Coronary artery (tissue), 2 donors: ENCODE measurements at regions not wholly inside any gene's neighbourhood (a gene's known extent, or its start where the extent isn't known, plus 50 kb on each side); places are given as distances from the start of the nearest gene placed in this dataset.

Experiments used
- DNase-seq: peaks from one replicate; pipeline ENCODE4 v3.0.0-alpha.2; 2017; ENCODE audit warnings: low spot score
- H3K27ac ChIP-seq, 2 donors: fragments of 200-600 bp; sonication (generic); one replicate each; pipeline ENCODE4 v1.5.1; 2016 to 2019
- H3K4me3 ChIP-seq: fragments of 200-600 bp; sonication (generic); 2 replicates; pipeline ENCODE4 v1.5.1; 2016; ENCODE audit warnings: mild to moderate bottlenecking, moderate library complexity
- TF ChIP-seq, protein P1 (sequence below): fragments of 200-600 bp; sonication (generic); IDR thresholded peaks from one replicate; pipeline ENCODE4 v1.5.1; 2019; ENCODE audit warnings: antibody characterized with exemption

DNA sequence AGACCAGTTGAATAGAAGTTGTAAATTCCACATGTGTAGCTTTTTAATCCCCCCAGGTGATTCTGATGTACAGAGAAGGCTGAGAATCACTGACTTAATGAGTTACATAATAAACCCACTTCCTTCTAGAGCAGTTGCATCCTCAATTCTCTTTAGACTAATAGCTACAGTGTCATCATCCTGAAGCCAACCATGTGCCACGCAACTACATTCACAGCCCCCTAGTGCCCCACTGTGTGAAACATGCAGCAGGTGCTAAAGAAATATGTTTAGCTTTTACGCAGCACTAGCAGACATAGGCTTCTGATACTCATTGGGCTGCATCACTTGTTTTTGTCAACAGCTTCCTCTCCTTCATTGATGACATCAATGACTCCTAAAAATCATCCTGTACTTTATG, 1168.3 kb downstream of the BCL11B start:
- no peak for DNase-seq
- TF ChIP-seq, protein P1, sequence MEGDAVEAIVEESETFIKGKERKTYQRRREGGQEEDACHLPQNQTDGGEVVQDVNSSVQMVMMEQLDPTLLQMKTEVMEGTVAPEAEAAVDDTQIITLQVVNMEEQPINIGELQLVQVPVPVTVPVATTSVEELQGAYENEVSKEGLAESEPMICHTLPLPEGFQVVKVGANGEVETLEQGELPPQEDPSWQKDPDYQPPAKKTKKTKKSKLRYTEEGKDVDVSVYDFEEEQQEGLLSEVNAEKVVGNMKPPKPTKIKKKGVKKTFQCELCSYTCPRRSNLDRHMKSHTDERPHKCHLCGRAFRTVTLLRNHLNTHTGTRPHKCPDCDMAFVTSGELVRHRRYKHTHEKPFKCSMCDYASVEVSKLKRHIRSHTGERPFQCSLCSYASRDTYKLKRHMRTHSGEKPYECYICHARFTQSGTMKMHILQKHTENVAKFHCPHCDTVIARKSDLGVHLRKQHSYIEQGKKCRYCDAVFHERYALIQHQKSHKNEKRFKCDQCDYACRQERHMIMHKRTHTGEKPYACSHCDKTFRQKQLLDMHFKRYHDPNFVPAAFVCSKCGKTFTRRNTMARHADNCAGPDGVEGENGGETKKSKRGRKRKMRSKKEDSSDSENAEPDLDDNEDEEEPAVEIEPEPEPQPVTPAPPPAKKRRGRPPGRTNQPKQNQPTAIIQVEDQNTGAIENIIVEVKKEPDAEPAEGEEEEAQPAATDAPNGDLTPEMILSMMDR, result no peak
- no peak overlapping the region for H3K4me3 ChIP-seq
- no peak overlapping the region for H3K27ac ChIP-seq

DNA sequence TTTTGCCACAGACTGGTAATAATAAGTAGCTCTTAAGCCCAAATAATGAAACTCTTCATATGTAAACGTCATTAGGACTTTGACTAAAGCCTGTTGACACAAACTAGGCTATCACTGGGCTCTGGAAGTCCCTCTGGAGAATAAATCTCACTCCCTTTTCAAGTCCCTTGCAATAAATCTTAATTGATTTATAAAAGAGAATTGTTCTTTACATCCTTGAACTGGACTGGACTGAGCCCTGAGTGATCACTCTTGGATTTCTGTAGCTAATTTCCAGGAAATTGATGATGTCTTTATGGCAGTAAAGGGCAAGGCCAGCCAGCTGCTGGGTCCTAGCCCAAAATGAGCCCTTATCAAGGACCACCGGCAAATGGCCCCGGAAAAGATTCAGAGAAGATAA, 1162.7 kb downstream of the BCL11B start:
- Histone ChIP-seq H3K4me3 (no peak overlapping the region), H3K27ac (no peak overlapping the region)
- DNase-seq, result no peak
- TF ChIP-seq, protein P1, result no peak

DNA sequence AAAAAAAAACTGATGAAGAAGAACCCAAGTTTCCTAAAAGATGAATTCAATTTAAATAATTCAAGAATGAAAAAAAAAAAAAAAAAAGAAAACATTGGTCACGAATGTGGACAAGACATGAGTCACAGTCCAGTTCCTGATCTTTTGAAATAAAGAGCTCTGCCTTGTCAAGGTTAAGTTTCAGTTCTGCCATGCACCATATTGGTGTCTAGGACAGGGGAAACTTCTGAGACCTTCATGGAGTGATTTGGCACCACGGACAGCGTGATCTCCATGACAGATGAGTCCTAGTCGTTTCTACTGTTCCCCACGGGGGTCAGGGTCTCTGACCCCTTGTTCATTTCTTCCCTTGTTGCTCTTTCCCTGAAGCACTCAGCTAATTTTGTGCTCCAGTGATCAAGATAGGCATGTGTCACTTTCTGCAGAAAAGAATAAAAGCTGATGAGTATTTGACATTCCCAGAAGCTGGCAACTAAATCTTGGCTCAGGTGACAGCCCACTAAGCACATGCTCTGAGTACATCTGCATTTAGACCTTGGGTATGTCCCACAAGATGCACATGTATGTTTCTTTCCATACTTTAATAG, 1159.7 kb downstream of the BCL11B start:
- no peak overlapping the region for H3K4me3 ChIP-seq
- no peak overlapping the region for H3K27ac ChIP-seq
- TF ChIP-seq, protein P1, result no peak
- no peak for DNase-seq

DNA sequence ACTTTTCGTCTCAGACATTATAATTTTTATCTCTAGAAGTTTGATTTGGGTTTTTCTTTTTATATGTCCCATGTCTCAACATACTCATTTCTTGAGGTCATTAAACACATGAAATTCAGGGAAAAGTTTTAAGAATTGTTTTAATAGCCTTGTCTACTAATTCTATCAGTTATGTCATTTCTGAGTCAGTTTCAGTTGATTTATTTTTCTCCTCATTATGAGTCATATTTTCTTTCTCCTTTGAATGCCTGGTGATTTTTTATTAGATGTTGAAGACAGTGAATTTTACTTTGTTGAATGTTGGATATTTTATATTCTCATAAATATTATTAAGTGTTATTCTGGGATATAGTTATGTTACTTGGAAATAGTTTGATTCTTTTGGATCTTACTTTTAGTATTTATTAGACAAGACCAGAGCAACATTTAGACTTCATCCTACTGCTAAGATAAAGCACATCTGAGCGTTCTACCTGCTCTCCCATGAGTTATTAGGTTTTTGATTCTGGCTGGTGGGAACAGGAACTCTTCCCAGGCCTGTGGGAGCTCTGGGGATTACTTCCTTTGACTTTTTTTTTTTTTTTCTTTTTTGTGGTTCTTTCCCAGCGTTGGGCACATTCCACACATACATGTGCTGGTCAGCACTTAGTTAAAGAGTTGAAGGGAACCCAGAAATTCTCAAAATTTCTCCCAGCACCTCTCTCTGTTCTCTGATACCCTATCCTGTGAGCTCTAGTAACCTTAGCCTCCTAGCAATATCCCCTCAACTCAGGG, 1157.7 kb downstream of the BCL11B start:
- DNase-seq, result no peak
- Histone ChIP-seq H3K27ac (no peak overlapping the region), H3K4me3 (no peak overlapping the region)
- TF ChIP-seq, protein P1, result no peak

DNA sequence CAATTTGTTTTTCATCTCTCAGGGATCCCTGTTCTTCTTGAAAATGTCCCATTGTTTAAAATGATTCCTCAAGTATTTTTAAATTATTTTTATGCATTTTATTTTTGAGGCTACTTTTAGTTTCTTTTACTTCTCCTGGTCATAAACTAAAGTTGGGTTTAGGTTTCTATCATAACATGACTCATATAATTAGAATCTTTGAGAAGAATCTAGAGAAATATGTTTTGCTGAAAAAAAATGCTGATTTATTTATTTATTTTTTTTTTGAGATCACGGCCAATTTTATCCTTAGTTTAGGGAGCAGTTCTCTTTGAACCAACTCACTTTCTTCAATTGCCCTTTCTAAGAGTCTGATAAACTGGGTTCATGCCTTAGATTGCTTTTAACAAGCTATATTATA, 1157.1 kb downstream of the BCL11B start:
- TF ChIP-seq, protein P1, result no peak
- DNase-seq, result no peak
- Histone ChIP-seq H3K27ac (no peak overlapping the region), H3K4me3 (no peak overlapping the region)

DNA sequence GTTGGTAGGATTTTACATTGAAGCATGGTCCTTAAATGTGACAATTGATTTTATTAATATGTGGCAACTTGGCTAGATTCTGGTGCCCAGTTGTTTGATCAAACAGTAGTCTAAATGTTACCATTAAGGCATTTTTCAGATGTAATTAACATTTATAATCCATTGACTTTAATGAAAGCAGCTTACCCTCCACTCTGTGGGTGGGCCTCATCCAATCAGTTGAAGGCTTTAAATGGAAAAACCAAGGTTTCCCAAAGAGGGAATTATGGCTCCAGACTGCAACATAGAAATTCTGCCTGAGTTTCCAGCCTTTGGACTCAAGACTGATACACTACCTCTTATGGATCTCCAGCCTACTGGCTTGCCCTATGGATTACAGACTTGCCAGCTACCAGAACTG, 1153.2 kb downstream of the BCL11B start:
- TF ChIP-seq, protein P1, result no peak
- no peak overlapping the region for H3K27ac ChIP-seq

DNA sequence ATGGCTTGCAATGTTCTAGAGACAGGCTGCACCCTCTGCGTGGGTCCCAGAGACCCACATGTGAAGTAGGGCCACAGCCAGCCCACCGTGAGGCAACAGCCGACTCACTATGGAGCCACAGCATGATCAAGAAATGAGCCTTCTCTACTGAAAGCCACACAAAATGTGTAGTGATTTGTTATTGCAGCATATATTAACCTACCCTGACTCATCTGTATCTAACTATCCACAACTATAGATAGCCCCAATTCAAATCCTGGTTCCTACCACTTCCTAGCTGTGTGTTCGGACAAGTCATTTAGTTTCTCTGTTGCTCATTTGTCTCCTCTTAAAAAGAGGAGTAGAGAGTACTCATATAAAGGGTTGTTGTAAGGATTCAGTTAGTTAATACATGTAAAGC, 1152.3 kb downstream of the BCL11B start:
- H3K27ac ChIP-seq, result no peak overlapping the region
- no peak for DNase-seq
- no peak overlapping the region for H3K4me3 ChIP-seq
- TF ChIP-seq, protein P1, result no peak

More for the DNA sequence above, 1153.2 kb downstream of the BCL11B start:
- no peak overlapping the region for H3K4me3 ChIP-seq
- DNase-seq, result no peak
